ENCODE measurements at regions not wholly inside any gene's neighbourhood (a gene's known extent, or its start where the extent isn't known, plus 50 kb on each side); places are given as distances from the start of the nearest gene placed in this dataset.

- no peak for DNase-seq (ENCODE audit: low read depth, low spot score)
Measured at GRCh38 chr1:118250232-118250631, 65.2 kb upstream of the SPAG17 start.

DNA sequence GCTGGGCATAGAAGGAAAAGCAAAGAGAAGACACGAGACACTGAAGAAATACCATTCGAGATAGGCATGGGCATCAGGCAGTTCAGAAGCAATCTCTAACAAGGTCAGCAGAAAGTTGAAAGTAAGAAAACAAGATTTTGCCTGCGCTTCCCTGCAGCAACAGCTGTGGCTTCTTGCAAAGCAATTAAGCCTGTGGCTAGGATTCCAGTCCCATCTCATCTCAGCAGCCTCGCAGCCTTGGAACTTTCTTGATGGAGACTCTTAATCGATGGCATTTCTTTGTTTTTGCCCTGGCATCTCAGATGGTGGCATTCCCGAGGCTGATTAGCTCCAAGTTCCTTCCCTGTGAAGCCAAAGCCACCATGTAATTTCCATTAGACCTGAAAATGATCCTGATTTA, 64.6 kb upstream of the SPAG17 start:
- no peak for DNase-seq (ENCODE audit: low read depth, low spot score)

GRCh38 chr1:118247593-118247992, 62.6 kb upstream of the SPAG17 start:
- peak; percentile 7 for DNase-seq (ENCODE audit: low read depth, low spot score)

DNA sequence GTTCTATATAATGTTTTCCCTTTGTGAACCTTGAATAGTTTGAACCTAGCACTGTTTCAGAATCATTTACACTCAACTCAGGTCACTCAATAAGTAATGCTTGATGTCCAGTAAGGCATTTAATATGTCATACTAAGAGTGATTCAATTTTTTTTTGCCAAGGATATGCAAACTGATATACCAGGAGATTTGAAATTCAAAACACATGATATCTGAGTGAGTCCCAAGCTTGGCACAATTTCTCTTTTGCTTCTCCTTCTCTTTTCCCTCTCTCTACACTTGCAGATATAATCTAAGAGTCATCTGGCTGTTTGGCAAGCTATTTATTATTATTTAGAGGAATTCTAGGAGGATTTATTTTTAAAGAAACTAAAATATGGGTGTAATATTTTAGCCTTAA, 61.6 kb upstream of the SPAG17 start:
- DNase-seq (ENCODE audit: low read depth, low spot score): no peak

- DNase-seq (ENCODE audit: low read depth, low spot score): no peak
Measured at GRCh38 chr1:118244194-118244593, 59.2 kb upstream of the SPAG17 start.

DNA sequence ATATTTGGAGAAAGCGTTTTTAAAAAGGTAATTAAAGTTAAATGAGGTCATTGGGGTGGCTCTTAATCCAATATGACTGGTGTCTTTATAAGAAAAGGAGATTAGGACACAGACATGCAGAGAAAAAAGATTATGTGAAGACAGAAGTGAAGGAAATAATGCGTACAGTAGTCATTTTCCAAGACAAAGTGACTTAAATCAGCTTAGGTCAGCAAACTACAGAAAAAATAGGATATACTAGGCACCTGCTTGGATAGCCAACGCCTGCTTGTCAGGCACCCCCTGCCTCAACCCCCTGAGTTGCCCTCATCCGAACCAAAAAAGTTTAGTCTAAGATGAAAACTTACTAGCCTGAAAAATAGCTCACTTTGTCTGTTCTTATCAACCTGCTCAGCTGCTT, 58.2 kb upstream of the SPAG17 start:
- DNase-seq (ENCODE audit: low read depth, low spot score): no peak

Data from astrocyte of the hippocampus (primary cell).